HG03159 (cell line): ENCODE measurements at regions not wholly inside any gene's neighbourhood (a gene's known extent, or its start where the extent isn't known, plus 50 kb on each side); places are given as distances from the start of the nearest gene placed in this dataset.

Experiments used
- ATAC-seq: cut with Tn5 transposase; IDR thresholded peaks from one replicate; pipeline ENCODE4 v1.9.1; 2021; ENCODE audit warnings: mild to moderate bottlenecking, moderate library complexity; ENCODE audit not compliant: unreplicated experiment

DNA sequence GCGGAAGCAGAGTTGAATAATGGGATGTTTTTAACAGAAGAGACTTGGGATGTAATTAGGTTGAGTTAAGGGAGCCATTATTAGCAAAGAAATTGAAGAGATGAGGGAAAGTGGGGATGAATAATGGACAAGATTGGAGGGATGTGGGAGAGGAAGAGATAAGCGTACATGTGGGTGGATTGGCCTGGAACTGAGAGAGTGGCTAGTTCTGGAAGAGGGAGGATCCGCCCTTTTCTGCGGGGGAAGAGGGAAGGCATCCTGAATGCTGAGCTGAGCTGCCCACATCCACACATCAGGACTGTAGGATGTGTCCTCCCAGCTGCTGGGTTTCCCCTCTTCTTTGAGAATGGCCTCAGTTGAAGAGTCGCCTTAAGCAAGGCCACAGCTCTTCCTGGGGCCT, 68.3 kb upstream of the CADM1 start:
- ATAC-seq = no peak

DNA sequence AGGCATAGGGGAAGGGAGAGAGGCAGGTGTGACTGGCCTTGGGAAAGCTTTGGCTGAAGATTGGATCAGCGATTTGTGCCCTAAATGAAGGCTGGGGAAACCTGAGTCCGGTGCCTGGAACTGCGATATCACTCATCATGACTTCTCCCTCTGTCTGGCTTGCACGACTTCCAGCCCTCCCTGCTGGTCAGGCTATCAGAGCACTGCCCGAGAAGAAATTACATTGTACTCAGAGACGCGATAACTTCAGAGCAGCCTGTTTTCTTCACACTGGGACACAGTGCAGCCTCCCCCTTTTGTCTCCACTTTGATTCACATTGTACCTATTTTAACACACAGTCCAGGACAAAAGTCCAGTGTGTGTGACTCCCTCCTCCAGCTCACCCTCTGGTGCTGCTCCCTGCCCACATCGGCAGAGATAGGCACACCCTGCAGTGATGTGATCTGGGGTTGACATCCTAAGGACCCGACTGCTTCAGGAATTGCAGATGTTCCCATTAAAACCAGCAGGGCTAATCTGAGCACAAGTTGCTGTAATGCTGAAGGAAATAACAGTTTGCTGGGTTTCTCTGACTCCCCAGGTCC, 62.1 kb upstream of the CADM1 start:
- no peak for ATAC-seq

DNA sequence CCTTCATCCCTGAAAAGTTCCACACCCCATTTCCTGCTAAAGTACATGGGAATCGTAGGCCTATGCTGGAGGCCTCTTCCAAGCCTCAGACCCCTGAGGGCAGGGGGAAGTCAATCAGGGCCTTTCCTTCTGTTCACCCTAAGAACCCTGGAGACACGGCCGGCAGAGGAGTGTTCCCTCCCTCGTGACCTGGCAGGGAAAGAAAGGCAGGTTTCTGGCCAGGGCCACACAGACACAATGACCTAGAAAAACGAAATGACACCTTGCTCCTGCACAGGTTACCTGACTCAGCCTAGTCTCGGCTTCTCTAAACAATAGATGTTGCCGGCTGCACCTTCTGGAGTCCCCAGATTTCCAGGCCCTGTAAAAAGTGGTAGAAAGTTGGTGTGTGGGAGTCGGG, 60.6 kb upstream of the CADM1 start:
- no peak for ATAC-seq

DNA sequence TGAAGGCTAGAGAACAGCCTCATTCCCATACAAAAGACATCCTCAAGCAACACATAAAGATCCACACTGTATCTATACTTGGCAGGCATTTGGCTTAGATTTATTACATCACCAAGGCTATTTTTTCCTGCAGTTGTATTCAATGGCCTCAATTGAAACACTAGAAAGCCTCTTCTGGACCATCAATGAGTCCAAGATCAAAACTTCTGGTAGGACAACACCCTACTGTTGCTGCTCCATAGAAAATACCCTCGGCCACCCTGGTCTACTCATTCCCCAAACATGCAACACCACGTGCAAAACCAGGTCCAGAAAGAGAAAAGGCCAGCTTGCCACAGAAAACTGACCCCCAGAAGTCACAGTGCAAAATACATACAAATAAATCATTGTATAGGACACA, 56.9 kb upstream of the CADM1 start:
- no peak for ATAC-seq

DNA sequence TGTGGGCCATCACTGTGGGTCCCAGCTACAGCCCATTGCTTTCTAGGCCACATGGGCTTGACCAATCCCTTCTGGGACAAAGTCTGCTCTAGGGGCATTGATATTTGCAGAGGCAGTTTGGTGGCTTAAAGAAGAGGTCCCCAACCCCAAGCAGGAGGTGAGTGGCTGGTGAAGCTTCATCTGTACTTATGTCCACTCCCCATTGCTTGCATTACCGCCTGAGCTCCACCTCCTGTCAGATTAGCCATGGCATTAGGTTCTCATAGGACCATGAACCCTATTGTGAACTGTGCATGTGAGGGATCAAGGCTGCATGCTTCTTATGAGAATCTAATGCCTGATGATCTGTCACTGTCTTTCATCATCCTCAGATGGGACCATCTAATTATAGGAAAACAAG, 54.4 kb upstream of the CADM1 start:
- ATAC-seq = no peak

DNA sequence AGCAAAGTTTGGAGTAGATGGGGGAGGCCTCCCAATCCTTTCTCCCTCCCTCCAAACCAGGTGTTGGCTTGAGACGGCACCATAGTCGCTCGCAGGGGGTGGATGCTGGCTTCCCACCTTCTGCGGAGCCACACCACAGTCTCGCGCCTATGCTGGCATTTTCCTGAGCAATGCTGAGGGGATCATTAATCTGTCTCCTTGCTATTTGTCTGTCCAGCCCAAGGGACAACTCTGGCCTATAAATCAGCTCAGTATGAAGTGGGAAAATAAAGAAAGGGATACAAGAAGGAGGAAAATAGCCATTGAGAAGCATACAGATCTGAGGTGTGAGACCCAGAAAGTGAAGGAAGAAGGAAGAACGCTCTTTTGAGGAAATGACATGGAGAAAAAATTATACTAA, 53.5 kb upstream of the CADM1 start:
- ATAC-seq = no peak

DNA sequence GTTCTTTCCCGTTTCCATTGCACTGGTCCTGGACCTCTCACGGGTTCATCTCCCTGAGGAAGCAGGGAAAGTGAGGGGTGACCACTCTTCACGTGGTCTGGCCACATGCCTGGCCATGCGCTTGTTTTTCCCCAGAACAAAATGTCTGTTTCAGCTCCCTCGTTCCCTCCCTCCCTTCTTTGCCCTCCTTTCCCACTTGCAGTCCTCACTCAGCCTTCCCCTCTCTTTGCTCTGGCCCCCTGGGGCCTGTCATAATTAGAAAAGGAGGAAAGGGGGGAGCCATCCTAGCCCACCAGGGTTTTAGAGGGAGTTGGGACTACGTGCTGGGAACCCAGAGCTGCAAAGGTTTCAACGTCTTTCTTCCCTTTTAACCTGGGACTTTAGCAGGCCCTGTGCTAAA, 52.8 kb upstream of the CADM1 start:
- ATAC-seq = no peak

DNA sequence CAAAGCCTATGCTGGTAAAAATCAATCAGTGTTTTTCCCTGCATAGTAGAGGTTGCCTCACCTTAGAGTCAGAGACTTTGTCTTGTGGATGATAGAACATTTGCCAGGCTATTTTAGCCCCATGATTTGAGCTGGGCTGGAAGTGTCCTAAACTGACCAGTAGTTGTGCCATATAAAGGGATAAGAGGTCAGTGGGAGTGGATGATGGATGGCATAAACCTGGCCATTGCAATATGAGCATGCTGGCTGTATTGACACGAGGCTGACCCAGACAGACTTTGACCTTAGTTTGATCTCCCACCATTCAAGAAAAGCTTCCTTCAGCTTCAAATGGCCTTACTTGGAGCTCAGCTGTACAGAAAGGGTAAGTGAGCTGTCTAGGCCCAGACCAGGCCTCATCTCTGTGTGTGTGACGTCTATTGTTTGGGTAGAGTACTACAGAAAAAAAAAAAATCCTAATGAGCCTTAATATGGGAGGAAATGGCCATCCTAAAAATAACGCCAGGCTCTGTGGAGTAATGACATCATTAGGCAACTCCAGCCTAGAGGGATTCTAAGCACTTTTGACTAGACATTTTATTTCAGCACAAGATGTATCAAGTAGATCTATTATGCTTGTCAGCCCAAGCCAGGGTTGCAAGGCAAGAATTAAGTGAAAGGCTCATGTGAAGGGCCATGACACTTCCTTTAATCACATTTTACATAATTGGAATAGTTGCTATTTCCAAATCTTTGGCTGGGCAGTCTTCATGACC, 51.3 kb upstream of the CADM1 start:
- ATAC-seq = no peak
